ENCODE measurements at regions not wholly inside any gene's neighbourhood (a gene's known extent, or its start where the extent isn't known, plus 50 kb on each side); places are given as distances from the start of the nearest gene placed in this dataset.
"Not testable (repeated sequence)": the region's sequence is repeated elsewhere in the genome, so short reads cannot be mapped to it uniquely, and the experiment has no call there.

- DNase-seq (ENCODE audit: low spot score) = not testable (repeated sequence)
These were observed 79.6 kb upstream of the SLC6A11 start for GRCh38 chr3:10736444-10736843.

- DNase-seq (ENCODE audit: low spot score) = no peak
These were observed 78.2 kb upstream of the SLC6A11 start for GRCh38 chr3:10737785-10738184.

GRCh38 chr3:10738688-10739372 lies 77.2 kb upstream of the SLC6A11 start:
- peak; percentile 80 for DNase-seq (ENCODE audit: low spot score)

GRCh38 chr3:10740954-10741353 lies 75.1 kb upstream of the SLC6A11 start:
- DNase-seq (ENCODE audit: low spot score) = no peak

GRCh38 chr3:10741891-10742671 lies 73.9 kb upstream of the SLC6A11 start:
- DNase-seq (ENCODE audit: low spot score) = no peak

GRCh38 chr3:10743366-10744097 lies 72.5 kb upstream of the SLC6A11 start:
- no peak for DNase-seq (ENCODE audit: low spot score)

- DNase-seq (ENCODE audit: low spot score) = no peak
These were observed 71.9 kb upstream of the SLC6A11 start for GRCh38 chr3:10744098-10744465.

GRCh38 chr3:10745392-10745791 lies 70.6 kb upstream of the SLC6A11 start:
- DNase-seq (ENCODE audit: low spot score) = no peak

GRCh38 chr3:10746001-10746400 lies 70.0 kb upstream of the SLC6A11 start:
- DNase-seq (ENCODE audit: low spot score) = no peak

GRCh38 chr3:10746684-10747083 lies 69.3 kb upstream of the SLC6A11 start:
- DNase-seq (ENCODE audit: low spot score) = no peak

GRCh38 chr3:10747341-10747740 lies 68.7 kb upstream of the SLC6A11 start:
- DNase-seq (ENCODE audit: low spot score) = no peak

- DNase-seq (ENCODE audit: low spot score) = no peak
These were observed 68.0 kb upstream of the SLC6A11 start for GRCh38 chr3:10748040-10748439.

GRCh38 chr3:10753964-10754363 lies 62.1 kb upstream of the SLC6A11 start:
- no peak for DNase-seq (ENCODE audit: low spot score)

- DNase-seq (ENCODE audit: low spot score) = no peak
These were observed 59.5 kb upstream of the SLC6A11 start for GRCh38 chr3:10756546-10756945.

- no peak for DNase-seq (ENCODE audit: low spot score)
These were observed 58.8 kb upstream of the SLC6A11 start for GRCh38 chr3:10757021-10757820.

GRCh38 chr3:10757821-10758130 lies 58.3 kb upstream of the SLC6A11 start:
- no peak for DNase-seq (ENCODE audit: low spot score)

- DNase-seq (ENCODE audit: low spot score) = peak; percentile 66
These were observed 57.6 kb upstream of the SLC6A11 start for GRCh38 chr3:10758304-10759037.

- no peak for DNase-seq (ENCODE audit: low spot score)
These were observed 56.5 kb upstream of the SLC6A11 start for GRCh38 chr3:10759495-10759894.

- no peak for DNase-seq (ENCODE audit: low spot score)
These were observed 55.8 kb upstream of the SLC6A11 start for GRCh38 chr3:10760199-10760598.

GRCh38 chr3:10761583-10761982 lies 54.4 kb upstream of the SLC6A11 start:
- no peak for DNase-seq (ENCODE audit: low spot score)

GRCh38 chr3:10762116-10762515 lies 53.9 kb upstream of the SLC6A11 start:
- no peak for DNase-seq (ENCODE audit: low spot score)
